GM19025 (cell line): ENCODE measurements at regions not wholly inside any gene's neighbourhood (a gene's known extent, or its start where the extent isn't known, plus 50 kb on each side); places are given as distances from the start of the nearest gene placed in this dataset.
A peak's percentile ranks its signal among the peaks of the same experiment; 100 is the strongest.
"Not testable (repeated sequence)": the region's sequence is repeated elsewhere in the genome, so short reads cannot be mapped to it uniquely, and the experiment has no call there.

Source experiments
- ATAC-seq: cut with Tn5 transposase; IDR thresholded peaks from one replicate; pipeline ENCODE4 v1.9.1; 2021; ENCODE audit warnings: mild to moderate bottlenecking, low read depth, moderate library complexity; ENCODE audit not compliant: unreplicated experiment

DNA sequence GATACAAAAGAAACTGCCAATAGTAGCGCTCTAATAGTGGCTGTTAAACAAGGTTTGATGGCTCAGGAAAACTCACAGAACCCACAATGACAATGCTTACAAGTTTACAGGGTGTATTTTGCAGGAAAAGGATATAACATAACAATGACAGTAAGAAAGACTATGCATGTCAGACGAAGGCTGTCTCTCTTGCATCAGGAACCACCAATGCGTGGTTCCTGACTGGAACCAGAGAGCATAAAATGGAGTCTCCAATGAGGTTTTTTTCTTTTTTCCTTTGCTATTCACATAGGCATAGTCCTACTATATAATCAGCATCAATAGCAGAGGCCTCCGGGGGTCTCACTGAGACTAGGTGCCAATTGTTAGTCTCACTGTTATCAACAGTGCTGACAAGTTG lies 120.4 kb upstream of the STEAP1 start:
- no peak for ATAC-seq

DNA sequence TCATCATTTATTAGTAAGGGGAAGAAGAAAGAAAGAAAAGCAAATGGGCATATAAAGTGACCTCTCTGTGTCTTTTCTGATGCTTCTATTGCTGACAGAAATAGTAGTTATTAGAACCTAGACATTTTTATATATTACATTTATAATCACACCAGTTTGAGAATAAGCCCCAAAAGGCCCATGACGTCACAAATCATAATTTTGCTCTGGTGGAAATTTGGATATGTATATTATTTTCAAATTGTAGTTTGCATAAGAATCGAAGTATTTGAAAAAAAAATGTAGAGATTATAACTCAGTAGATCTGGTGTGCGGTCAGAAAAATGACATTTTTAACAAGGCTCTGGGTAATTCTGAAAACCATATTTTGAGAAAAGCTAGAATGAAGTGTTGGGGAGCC lies 101.2 kb upstream of the STEAP1 start:
- ATAC-seq: no peak

DNA sequence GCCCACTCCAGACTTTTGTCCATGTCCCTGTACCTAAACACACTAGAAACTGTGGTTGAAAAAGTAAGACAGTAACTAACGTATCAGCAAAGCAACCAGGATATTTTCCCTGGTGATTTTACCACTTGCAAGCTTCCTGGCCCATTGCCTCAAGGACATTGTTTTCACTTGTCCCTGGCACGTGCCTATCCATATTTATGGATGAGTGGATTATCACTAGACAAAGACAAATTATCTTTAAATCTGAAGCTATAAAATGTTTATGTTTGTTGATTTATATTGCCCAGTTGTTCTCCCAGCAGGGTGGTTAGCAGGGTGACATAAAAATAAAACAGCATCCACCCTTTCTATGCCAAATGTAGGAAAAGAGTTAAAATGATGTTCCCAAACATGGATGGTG lies 93.2 kb upstream of the STEAP1 start:
- ATAC-seq: no peak

DNA sequence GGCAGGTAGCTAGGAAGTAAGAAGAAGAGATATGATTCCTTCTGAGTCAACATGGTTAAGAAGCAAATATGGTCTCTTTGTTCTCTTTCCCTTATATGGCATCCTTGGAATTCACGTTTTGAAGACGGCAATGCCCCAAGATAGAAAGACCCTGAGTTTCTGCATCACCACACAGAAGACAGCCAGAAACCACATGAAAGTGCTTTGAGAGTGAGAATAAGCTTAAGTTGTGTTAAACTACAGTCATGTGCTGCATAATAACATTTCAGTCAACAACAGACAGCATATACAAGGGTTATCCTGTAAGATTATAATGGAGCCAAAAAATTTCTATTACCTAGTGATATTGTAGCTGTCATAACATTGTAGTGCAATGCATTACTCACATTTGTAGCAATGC lies 89.9 kb upstream of the STEAP1 start:
- ATAC-seq: no peak

DNA sequence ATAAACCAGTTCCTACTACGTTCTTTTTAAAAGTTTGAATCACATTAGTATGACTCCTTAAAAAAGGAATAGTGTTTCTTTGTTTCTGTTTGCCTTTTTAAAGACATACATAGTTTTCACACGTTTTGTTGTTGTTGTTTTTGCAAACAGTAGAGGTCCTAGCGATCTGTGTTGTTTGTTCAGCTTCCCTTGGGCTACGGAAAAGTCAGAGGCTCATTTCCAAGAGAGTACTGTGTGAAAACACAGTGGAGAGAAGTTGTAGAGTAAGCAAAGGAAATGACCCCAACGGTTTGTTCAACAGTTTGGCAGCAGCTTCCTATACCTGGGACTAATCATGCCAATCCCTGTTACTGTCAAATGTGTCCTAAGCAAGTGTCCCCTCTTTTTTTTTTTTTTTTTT lies 87.1 kb upstream of the STEAP1 start:
- ATAC-seq: no peak

DNA sequence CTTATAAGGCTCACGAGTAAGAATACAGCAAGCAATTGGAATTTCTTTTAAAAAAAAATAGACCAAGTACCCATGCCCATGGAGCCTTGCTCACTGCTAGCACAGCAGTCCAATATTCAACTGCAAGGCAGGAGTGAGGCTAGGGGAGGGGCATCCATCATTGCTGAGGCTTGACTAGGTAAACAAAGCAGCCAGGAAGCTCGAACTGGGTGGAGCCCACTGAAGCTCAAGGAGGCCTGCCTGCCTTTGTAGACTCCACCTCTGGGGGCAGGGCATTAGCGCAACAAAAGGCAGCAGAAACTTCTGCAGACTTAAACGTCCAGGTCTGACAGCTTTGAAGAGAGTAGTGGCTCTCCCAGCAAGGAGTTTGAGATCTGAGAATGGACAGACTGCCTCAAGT lies 84.0 kb upstream of the STEAP1 start:
- ATAC-seq: not testable (repeated sequence)

DNA sequence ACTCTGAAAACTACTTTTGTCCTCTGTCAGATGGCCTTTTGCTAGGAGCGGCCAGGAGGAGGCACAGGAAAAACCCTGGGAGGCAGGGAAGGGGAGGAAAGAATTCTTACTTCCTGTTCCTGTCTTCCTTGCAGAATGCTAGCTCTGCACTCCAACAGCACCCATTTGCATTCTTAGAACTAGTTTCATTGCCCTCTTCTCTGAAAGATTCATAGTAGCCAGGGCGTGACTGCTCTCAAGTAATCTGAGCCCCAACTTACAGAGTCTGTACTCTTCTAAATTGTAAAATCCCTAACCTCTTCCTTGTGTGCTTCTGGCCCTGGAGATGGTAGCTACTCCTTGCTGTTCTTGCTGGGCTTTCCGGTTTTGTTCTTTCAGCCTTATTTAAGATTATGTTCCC lies 75.3 kb upstream of the STEAP1 start:
- no peak for ATAC-seq

DNA sequence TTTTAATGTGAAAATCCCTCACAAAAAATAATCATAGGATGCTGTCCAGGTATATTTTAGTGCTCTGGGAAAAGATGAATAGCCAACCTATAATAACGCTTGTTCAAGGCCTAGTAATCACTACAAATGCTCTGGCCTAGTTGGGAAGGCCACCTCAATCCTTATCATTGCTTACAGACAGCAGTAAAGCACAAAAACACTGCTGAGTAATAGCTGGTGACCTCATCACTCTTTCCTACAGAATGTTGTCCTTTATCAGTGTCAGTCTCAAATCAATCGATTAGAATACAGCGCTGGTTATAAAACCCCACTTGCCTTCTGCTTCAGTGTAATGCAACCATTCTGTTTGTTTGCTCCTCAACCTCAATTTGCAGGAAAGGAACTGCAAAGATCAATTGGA lies 72.6 kb upstream of the STEAP1 start:
- ATAC-seq: no peak

DNA sequence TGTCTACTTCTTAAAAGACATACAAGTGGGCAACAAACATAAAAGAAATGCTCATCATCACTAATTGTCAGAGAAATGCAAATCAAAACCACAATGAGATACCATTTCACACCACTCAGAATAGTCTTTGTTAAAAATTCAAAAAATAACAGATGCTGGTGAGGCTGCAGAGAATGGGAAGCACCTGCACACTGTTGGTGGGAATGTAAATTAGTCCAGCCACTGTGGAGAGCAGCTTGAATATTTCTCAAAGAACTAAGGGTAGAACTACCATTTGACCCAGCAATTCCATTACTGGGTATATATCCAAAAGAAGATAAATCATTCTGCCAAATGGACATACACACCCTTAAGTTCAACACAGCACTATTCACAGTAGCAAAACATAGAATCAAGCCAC lies 61.8 kb upstream of the STEAP1 start:
- ATAC-seq: peak; percentile 56

DNA sequence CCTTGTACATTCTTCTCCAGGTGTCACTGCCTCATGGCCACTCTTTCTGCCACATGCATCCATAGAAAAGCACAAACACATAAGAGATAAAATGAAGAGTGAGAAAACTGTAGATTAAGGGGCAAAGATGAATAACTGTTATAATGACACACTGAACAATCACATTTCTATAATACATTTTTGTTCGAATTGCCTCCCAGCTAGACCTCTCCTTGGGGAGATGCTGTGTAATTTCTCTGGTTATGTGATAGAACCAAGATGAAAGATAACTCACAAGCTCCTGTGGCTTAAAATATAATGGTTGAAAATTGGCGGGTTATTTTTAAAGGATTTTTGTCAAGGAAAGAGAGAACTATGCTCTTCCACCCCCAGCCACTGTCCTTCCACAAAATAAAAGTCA lies 60.2 kb upstream of the STEAP1 start:
- no peak for ATAC-seq
